Upper lobe of left lung (tissue), 6 donors: ENCODE measurements at regions not wholly inside any gene's neighbourhood (a gene's known extent, or its start where the extent isn't known, plus 50 kb on each side); places are given as distances from the start of the nearest gene placed in this dataset.
"Not testable (repeated sequence)": the region's sequence is repeated elsewhere in the genome, so short reads cannot be mapped to it uniquely, and the experiment has no call there.

Experiments
- ATAC-seq, 2 donors: fragments of 200-7000 bp; cut with Tn5 transposase; one replicate each; pipeline ENCODE4 v1.9.1; 2022; ENCODE audit warnings: mild to moderate bottlenecking in 2 of 2, moderate library complexity in 2 of 2; ENCODE audit not compliant: low FRiP score in 2 of 2
- DNase-seq, 2 donors: peaks; one replicate each; pipeline ENCODE4 v3.0.0-alpha.2; 2019 to 2020
- H3K27ac ChIP-seq, 4 donors: fragments of 200-600 bp; sonication (generic); one replicate each; pipeline ENCODE4 v1.5.1; 2016 to 2019
- H3K27me3 ChIP-seq, 4 donors: fragments of 200-600 bp; sonication (generic); one replicate each; pipeline ENCODE4 v1.5.1; 2017 to 2019
- H3K36me3 ChIP-seq, 4 donors: fragments of 200-600 bp; sonication (generic); one replicate each; pipeline ENCODE4 v1.5.1; 2016 to 2019
- H3K4me1 ChIP-seq, 4 donors: fragments of 200-600 bp; sonication (generic); one replicate each; pipeline ENCODE4 v1.5.1; 2018 to 2019
- H3K4me3 ChIP-seq, 4 donors: fragments of 200-600 bp; sonication (generic); one replicate each; pipeline ENCODE4 v1.5.1; 2017 to 2019; ENCODE audit warnings: mild to moderate bottlenecking in 2 of 4, moderate library complexity in 1 of 4
- H3K9me3 ChIP-seq, 4 donors: fragments of 200-600 bp; sonication (generic); one replicate each; pipeline ENCODE4 v1.5.1; 2018 to 2019
- EP300 ChIP-seq, 4 donors: sonication (generic); formaldehyde crosslinking; IDR thresholded peaks; one replicate each; pipeline ENCODE4 v1.5.1; 2017; ENCODE audit warnings: antibody characterized with exemption in 4 of 4, control low read depth in 2 of 4
- POLR2A ChIP-seq, 4 donors: fragments of 450-650 bp; IDR thresholded peaks; one replicate each; pipeline ENCODE4 v1.5.1; 2016 to 2017; ENCODE audit warnings: antibody characterized with exemption in 4 of 4, mild to moderate bottlenecking in 2 of 4
- POLR2AphosphoS5 ChIP-seq, 2 donors: sonication (generic); formaldehyde crosslinking; IDR thresholded peaks; one replicate each; pipeline ENCODE4 v1.5.1; 2017; ENCODE audit warnings: antibody characterized with exemption in 2 of 2
- WGBS, 2 donors: methylation state at CpG; one replicate each; pipeline ENCODE4 v1.1.5; 2017 to 2018; 5-methylcytosine and 5-hydroxymethylcytosine counted together
- TF ChIP-seq, protein P1 (sequence below), 6 experiments: fragments of 450-650 bp in 4 of 6; fragments of 200-600 bp in 2 of 6; sonication (generic) in 2 of 6; IDR thresholded peaks; one replicate each; pipeline ENCODE4 v1.5.1; 2016 to 2019; ENCODE audit warnings: antibody characterized with exemption in 6 of 6
- donor health status: DM: no; HTN: no; CAD: no; lungs with moderate emphysema.
- donor health status: DM: no; HTN: yes; CAD: no; lungs with severe emphysema.

DNA sequence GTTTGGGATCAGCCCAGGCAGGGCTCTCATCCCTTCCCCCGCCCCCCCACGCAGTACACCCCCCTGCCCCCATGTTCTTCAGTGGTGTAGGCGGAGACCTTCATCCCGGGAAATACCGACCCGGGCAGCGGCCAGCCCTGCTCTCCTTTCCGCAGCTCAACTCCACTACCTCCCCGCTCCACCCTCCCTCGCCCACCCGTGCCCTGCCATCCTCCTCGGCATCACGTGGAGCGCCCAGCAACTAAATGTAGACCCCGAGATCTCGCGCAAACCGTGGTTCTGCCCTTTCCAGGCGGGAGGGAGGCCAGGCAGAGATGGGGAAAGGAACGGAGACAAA lies 1932.2 kb upstream of the DEFB115 start:
- DNase-seq (peak in 1 of 2 donors; percentile 57), ATAC-seq (peak; percentile 40 to 42)
- Histone ChIP-seq H3K27me3 (peaks cover 0 to 5% (median 0%) of the 10 kb centered on the region in 4 donors), H3K4me3 (no peak overlapping the region), H3K27ac (no peak overlapping the region), H3K4me1 (no peaks in the 10 kb centered on the region), H3K9me3 (peaks cover 0 to 10% (median under 1%) of the 10 kb centered on the region in 4 donors), H3K36me3 (no peaks in the 10 kb centered on the region)
- 36 to 74% methylated on average over 17 to 20 of the region's 20 CpGs for WGBS, 2 donors
- TF ChIP-seq, protein P1, sequence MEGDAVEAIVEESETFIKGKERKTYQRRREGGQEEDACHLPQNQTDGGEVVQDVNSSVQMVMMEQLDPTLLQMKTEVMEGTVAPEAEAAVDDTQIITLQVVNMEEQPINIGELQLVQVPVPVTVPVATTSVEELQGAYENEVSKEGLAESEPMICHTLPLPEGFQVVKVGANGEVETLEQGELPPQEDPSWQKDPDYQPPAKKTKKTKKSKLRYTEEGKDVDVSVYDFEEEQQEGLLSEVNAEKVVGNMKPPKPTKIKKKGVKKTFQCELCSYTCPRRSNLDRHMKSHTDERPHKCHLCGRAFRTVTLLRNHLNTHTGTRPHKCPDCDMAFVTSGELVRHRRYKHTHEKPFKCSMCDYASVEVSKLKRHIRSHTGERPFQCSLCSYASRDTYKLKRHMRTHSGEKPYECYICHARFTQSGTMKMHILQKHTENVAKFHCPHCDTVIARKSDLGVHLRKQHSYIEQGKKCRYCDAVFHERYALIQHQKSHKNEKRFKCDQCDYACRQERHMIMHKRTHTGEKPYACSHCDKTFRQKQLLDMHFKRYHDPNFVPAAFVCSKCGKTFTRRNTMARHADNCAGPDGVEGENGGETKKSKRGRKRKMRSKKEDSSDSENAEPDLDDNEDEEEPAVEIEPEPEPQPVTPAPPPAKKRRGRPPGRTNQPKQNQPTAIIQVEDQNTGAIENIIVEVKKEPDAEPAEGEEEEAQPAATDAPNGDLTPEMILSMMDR (IDR thresholded peaks at IDR 0.05), result no peak
- no peak for TF ChIP-seq POLR2A (IDR thresholded peaks at IDR 0.05)
- TF ChIP-seq POLR2AphosphoS5 (IDR thresholded peaks at IDR 0.05), result no peak
- TF ChIP-seq EP300 (IDR thresholded peaks at IDR 0.05), result no peak

DNA sequence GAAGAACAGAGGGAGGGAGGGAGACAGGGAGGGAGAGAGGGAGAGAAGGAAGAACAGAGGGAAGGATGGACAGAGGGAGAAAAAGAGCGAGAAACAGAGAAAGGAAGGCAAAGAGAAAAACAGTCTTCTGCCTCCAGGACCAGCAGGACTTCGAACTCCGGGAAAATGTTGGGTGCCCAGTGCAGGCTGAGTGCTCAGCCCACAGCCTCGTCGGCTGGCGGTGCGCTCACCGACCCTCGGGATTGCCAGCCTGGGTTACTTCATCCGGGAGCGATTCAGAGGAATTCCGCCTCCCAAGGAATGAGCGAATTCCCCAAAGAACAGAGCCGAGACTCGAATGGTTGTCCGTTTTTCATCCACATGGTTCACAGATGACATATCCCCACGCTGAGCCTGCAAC lies 1931.7 kb upstream of the DEFB115 start:
- H3K9me3 ChIP-seq, result peaks cover 0 to 16% (median 2%) of the 10 kb centered on the region in 4 donors
- not testable (repeated sequence) for H3K27me3 ChIP-seq, ATAC-seq, H3K4me3 ChIP-seq, H3K4me1 ChIP-seq, DNase-seq, H3K36me3 ChIP-seq, H3K27ac ChIP-seq
- WGBS, 2 donors, result 18 to 85% methylated on average over 14 to 15 of the region's 17 CpGs

DNA sequence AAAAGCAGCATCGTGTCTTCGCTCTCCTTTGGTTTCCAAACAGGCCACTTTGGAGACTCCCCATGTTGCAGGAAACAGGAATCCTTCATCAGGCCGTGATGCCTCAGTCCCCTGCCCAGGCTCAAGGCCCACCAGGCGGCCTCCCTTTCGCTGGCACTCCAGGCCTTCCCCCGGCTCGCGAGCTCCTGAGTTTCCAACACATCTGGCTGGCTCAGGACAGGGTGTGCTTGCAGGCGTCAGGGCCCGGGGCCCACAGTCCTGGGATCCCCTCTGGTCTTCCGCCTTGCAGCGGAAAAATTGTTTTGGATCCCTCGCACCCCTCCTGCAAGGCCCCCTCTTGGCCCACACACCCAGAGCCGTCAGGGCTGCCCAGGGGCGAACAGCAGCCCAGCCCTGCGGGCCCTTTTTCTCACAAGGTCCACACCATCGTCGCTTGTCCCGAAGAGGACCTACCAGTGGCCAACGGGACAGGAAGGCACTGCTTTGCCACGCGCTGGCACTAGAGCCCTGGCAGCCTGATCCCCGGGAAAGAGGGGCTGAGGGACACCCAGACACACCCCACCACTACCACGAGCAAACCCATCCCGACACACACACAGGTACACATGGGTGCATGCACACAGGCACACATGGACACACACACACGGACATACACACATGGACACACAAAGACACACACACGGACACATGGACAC lies 1930.9 kb upstream of the DEFB115 start:
- DNase-seq, result peak in 1 of 2 donors; percentile 79
- TF ChIP-seq, protein P1 (IDR thresholded peaks at IDR 0.05), result no peak
- TF ChIP-seq POLR2AphosphoS5 (IDR thresholded peaks at IDR 0.05), result no peak
- no peak for TF ChIP-seq POLR2A (IDR thresholded peaks at IDR 0.05)
- no peak for TF ChIP-seq EP300 (IDR thresholded peaks at IDR 0.05)
- 67 to 76% methylated on average over 27 of the region's 27 CpGs for WGBS, 2 donors
- no peaks in the 10 kb centered on the region for H3K4me1 ChIP-seq
- H3K4me3 ChIP-seq, result no peak overlapping the region
- ATAC-seq, result peak; percentile 81 to 91
- peaks cover 0 to 18% (median 2%) of the 10 kb centered on the region in 4 donors for H3K9me3 ChIP-seq
- H3K27ac ChIP-seq, result no peak overlapping the region
- H3K36me3 ChIP-seq, result no peaks in the 10 kb centered on the region
- peaks cover 0 to 5% (median 0%) of the 10 kb centered on the region in 4 donors for H3K27me3 ChIP-seq

DNA sequence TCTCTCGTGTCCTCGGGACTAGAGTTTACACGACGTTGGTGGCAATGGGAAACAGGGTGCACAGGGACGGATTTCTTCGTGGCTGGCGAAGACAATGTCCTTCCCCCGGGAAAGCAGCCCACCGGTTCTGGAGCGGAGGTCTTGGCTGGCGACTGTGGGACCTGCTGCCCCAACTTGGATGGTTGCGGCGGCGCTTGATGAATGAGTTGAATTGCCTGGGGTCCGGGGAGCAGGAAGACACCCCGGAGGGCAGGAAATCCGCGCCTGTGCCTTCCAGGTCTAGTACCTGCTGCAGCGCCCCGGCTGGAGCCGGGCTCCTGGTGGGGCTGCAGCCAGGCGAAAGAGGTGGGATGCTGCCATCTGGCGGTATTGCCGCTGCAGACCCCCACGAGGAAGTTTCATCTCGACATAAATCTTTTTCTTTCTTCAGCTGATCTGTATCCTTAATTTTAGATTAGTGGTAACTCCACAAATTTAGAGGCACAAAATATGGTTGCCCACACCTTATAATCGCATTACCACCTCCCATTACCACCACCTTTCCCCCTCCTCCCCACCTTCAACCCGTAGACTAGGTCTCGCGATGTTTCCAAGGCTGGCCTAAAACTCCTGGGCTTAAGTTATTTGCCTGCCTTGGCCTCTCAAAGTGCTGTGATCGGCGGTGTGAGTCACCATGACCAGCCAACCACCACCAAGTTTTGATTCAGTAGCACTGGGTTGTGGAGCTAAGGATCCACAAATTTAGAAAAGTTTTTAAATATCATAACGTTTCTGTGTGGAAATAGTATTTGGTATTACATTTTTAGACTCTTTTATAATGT lies 1929.7 kb upstream of the DEFB115 start:
- DNase-seq, result peak in 1 of 2 donors; percentile 65
- H3K4me1 ChIP-seq, H3K27ac ChIP-seq, H3K4me3 ChIP-seq, H3K27me3 ChIP-seq, ATAC-seq, H3K36me3 ChIP-seq: not testable (repeated sequence)
- TF ChIP-seq, protein P1 (IDR thresholded peaks at IDR 0.05), result peak in 3 of 6 experiments; percentile 14 to 59 (median 15)
- WGBS, 2 donors, result 32 to 48% methylated on average over 33 of the region's 33 CpGs
- H3K9me3 ChIP-seq, result peaks cover 0 to 18% (median 2%) of the 10 kb centered on the region in 4 donors

DNA sequence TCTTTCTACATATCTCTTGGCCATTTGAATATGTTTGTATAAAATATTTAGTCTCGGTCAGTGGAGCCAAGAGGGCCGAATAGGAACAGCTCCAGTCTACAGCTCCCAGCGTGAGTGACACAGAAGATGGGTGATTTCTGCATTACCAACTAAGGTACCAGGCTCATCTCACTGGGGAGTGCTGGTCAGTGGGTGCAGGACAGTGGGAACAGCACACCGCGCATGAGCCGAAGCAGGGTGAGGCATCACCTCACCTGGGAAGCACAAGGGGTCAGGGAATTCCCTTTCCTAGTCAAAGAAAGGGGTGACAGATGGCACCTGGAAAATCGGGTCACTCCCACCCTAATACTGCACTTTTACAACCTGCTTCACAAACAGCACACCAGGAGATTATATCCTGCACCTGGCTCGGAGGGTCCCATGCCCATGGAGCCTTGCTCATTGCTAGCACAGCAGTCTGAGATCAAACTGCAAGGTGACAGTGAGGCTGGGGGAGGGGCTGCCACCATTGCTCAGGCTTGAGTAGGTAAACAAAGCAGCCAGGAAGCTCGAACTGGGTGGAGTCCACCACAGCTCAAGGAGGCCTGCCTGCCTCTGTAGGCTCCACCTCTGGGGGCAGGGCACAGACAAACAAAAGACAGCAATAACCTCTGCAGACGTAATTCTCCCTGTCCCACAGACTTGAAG lies 1926.9 kb upstream of the DEFB115 start:
- H3K4me3 ChIP-seq, H3K27me3 ChIP-seq, H3K27ac ChIP-seq, H3K36me3 ChIP-seq, ATAC-seq, H3K4me1 ChIP-seq, DNase-seq: not testable (repeated sequence)
- peaks cover 0 to 19% (median 6%) of the 10 kb centered on the region in 4 donors for H3K9me3 ChIP-seq
- 51 to 57% methylated on average over 10 of the region's 10 CpGs for WGBS, 2 donors
